Panc1 (cell line): ENCODE measurements at regions not wholly inside any gene's neighbourhood (a gene's known extent, or its start where the extent isn't known, plus 50 kb on each side); places are given as distances from the start of the nearest gene placed in this dataset.
"Not testable (repeated sequence)": the region's sequence is repeated elsewhere in the genome, so short reads cannot be mapped to it uniquely, and the experiment has no call there.

Experiments
- ATAC-seq: fragments of 200-7000 bp; cut with Tn5 transposase; 2 replicates; pipeline ENCODE4 v1.9.1; 2020; ENCODE audit warnings: mild to moderate bottlenecking, moderate library complexity
- BruUV-seq: library from RNA; stranded (reverse); fragments of 400-500 nt; replicated peaks from 2 replicates; lab custom pipeline; 2021; lab: Mats Ljungman, UMichigan
- CTCF ChIA-PET: fragments of 300-600 bp; sonication (Branson Sonifier 250); formaldehyde crosslinking; loops from one replicate; lab custom pipeline; 2022; ENCODE audit warnings: antibody characterized with exemption; lab: Charles Lee
- POLR2A ChIA-PET: fragments of 300-600 bp; sonication (Branson Sonifier 250); formaldehyde crosslinking; loops from one replicate; lab custom pipeline; 2022; ENCODE audit warnings: antibody characterized with exemption; lab: Charles Lee
- DNase-seq: peaks from one replicate; pipeline ENCODE4 v3.0.0-alpha.2; 2010; ENCODE audit warnings: low read depth, low spot score
- H3K27ac ChIP-seq: 2 replicates; pipeline ENCODE4 v1.5.1; 2011; ENCODE audit warnings: mild to moderate bottlenecking, low read length, inconsistent platforms
- H3K27me3 ChIP-seq: fragments of 200-500 bp; sonication (Bioruptor generic); 2 replicates; pipeline ENCODE4 v1.6.0; 2014; ENCODE audit warnings: low read length, inconsistent platforms; ENCODE audit not compliant: control insufficient read depth, insufficient read depth
- H3K36me3 ChIP-seq: fragments of 200-500 bp; sonication (Bioruptor generic); 2 replicates; pipeline ENCODE4 v1.5.1; 2014; ENCODE audit warnings: inconsistent platforms, mild to moderate bottlenecking, low read length, moderate library complexity; ENCODE audit not compliant: control insufficient read depth, insufficient read depth
- H3K4me1 ChIP-seq: 2 replicates; pipeline ENCODE4 v1.5.1; 2011; ENCODE audit warnings: inconsistent platforms, mild to moderate bottlenecking, low read length, moderate library complexity; ENCODE audit not compliant: control insufficient read depth, insufficient read depth
- H3K4me3 ChIP-seq, 2 experiments: 2 replicates each; pipeline ENCODE4 v1.5.1; 2011 to 2012; ENCODE audit warnings: low read depth in 2 of 2, low read length in 2 of 2, mild to moderate bottlenecking in 2 of 2, inconsistent platforms in 1 of 2, moderate library complexity in 1 of 2
- H3K9me3 ChIP-seq: fragments of 200-500 bp; sonication (Bioruptor generic); 2 replicates; pipeline ENCODE4 v1.5.1; 2014; ENCODE audit warnings: low read depth, mild to moderate bottlenecking, inconsistent platforms, low read length, moderate library complexity; ENCODE audit not compliant: control insufficient read depth, insufficient read depth
- POLR2AphosphoS5 ChIP-seq: IDR thresholded peaks from 2 replicates; pipeline ENCODE4 v1.6.1; 2012; ENCODE audit warnings: mild to moderate bottlenecking, low read depth, low read length, moderate library complexity
- SIN3A ChIP-seq: IDR thresholded peaks from 2 replicates; pipeline ENCODE4 v1.6.1; 2012; ENCODE audit warnings: low read depth, mild to moderate bottlenecking, low read length, moderate library complexity, borderline replicate concordance; ENCODE audit not compliant: insufficient read depth
- TCF7L2 ChIP-seq: IDR thresholded peaks from 2 replicates; pipeline ENCODE4 v1.6.1; 2011; ENCODE audit warnings: mild to moderate bottlenecking, low read depth, low read length, inconsistent platforms
- in situ Hi-C: cut with HindIII; loops from 2 replicates; pipeline ENCODE4 v1.10.0; 2016; ENCODE audit warnings: low sequenced_read_pairs, low pct_unique_long_range_greater_than_20kb
- intact Hi-C: fragments of 100-400 bp; cut with micrococcal nuclease; formaldehyde crosslinking; loops from one replicate; pipeline ENCODE4 v1.10.0; 2022; ENCODE audit not compliant: unreplicated experiment
- TF ChIP-seq, protein P1 (sequence below), 2 experiments: IDR thresholded peaks; 2 replicates each; pipeline ENCODE4 v1.6.1; 2011 to 2012; ENCODE audit warnings: low read depth in 2 of 2, control low read depth in 1 of 2, low read length in 1 of 2, mild to moderate bottlenecking in 1 of 2, moderate library complexity in 1 of 2; ENCODE audit not compliant: insufficient read depth in 1 of 2
- TF ChIP-seq, protein P2 (sequence below): fragments of 450-650 bp; IDR thresholded peaks from 2 replicates; pipeline ENCODE4 v1.5.1; 2017; ENCODE audit warnings: mild to moderate bottlenecking

DNA sequence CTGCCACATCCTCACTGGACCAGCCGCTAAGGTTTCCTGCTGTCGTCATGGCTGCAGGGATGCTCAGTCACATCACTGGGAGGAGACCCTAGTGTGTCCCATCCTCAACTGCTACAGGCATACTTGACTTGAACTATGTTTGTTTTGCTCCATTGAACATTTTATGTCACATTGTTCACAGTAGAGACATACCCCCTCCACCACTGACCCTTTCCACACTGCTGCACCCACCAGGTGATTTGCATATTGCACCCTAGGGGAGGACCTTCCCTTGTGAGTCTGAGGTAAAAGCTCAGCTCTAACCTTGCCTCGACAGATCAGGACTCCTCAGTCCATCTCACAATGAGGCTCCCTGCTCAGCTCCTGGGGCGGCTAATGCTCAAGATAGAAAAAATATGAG, 213.8 kb downstream of the ANKRD36B start:
- H3K9me3 ChIP-seq, POLR2A ChIA-PET, DNase-seq, H3K27me3 ChIP-seq, BruUV-seq, ATAC-seq, CTCF ChIA-PET, H3K36me3 ChIP-seq, H3K4me3 ChIP-seq, H3K4me1 ChIP-seq, intact Hi-C loops, H3K27ac ChIP-seq, in situ Hi-C loops: not testable (repeated sequence)

DNA sequence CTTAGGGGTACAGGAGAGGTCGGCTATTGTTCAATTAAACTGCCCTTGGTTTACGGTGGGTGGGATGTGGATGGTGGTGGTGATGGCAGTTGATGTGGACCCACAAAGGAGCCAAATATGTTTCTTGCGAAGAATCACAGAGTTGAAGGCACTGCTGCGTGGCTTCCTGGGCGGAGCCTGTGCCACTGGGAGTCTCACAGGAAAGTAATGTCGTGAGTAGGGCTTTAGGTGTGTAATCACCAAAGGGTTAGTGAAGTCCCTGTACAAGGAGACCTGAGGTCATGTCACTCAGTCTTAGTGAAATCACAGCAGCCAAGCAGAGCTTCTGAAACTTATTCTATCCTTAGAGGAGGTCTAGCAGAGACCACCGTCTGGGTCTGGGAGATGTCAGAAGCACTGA, 215.3 kb downstream of the ANKRD36B start:
- H3K4me3 ChIP-seq, CTCF ChIA-PET, H3K9me3 ChIP-seq, H3K27me3 ChIP-seq, ATAC-seq, H3K36me3 ChIP-seq, intact Hi-C loops, H3K4me1 ChIP-seq, POLR2A ChIA-PET, in situ Hi-C loops, BruUV-seq, H3K27ac ChIP-seq, DNase-seq: not testable (repeated sequence)

DNA sequence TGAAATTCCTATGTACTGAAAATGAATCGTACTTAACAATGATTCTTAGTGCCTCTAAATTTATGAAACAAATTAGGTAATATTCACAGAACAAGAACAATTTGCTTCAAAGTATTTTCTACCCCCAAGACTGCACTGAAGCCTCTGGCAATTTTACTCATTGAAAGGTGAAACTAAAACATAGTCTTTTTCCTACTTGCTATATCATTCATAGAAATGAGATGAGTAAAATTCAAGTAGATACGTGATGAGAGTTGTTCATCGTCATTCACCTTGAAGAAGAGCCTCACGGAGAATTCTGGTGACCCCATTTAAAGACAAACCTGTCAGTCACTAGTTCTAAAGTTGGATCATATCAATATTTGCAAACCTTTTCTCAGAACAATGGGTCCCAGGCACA, 226.5 kb downstream of the ANKRD36B start:
- ATAC-seq, POLR2A ChIA-PET, H3K4me3 ChIP-seq, H3K9me3 ChIP-seq, CTCF ChIA-PET, in situ Hi-C loops, H3K4me1 ChIP-seq, BruUV-seq, H3K36me3 ChIP-seq, H3K27me3 ChIP-seq, intact Hi-C loops, DNase-seq, H3K27ac ChIP-seq: not testable (repeated sequence)

DNA sequence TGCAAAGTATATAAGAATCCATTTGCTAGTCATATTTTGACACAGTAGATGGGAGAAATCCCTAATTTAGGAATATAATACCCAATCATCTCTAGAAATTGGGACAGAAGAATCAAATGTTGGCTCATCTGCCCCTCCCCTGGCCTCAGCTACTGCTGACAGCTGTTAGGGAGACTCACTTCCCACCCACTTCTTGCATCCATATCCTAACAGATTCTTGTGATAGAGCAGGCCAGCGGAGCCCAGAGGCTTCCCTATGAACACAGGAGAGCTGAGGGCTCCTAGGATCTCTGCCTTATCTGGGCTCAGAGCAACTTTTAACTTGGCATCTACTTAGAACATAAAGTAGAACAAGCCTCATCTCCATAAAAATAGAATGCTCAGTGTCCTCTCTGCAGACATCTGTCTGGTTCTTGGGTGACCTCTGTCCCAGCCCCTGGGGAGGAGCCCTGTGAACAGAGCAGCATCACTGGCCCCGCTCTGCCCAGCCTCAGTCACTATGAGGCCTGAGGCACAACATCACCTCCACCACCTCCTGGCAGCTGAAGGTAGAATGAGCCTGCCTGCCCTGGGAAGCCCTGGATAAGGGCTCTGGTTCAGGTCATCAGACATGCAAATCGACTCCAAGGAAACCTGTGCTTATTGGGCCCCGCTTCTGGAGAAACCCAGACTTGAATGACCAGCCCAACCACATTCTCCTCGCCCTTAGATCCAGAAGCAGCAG, 229.7 kb downstream of the ANKRD36B start:
- Histone ChIP-seq H3K4me3 (no peak overlapping the region), H3K36me3 (no peaks in the 10 kb centered on the region), H3K27ac (no peak overlapping the region), H3K4me1 (no peaks in the 10 kb centered on the region), H3K9me3 (no peaks in the 10 kb centered on the region), H3K27me3 (peaks cover 9% of the 10 kb centered on the region)
- in situ Hi-C loops: no loop called here
- no TSS peak for BruUV-seq
- ATAC-seq: no peak
- intact Hi-C loops: no loop called here
- ChIA-PET POLR2A (no interaction called here), CTCF (no interaction called here)
- no peak for DNase-seq
- TF ChIP-seq TCF7L2 (no peak), POLR2AphosphoS5 (no peak), SIN3A (no peak)
- TF ChIP-seq, protein P1, sequence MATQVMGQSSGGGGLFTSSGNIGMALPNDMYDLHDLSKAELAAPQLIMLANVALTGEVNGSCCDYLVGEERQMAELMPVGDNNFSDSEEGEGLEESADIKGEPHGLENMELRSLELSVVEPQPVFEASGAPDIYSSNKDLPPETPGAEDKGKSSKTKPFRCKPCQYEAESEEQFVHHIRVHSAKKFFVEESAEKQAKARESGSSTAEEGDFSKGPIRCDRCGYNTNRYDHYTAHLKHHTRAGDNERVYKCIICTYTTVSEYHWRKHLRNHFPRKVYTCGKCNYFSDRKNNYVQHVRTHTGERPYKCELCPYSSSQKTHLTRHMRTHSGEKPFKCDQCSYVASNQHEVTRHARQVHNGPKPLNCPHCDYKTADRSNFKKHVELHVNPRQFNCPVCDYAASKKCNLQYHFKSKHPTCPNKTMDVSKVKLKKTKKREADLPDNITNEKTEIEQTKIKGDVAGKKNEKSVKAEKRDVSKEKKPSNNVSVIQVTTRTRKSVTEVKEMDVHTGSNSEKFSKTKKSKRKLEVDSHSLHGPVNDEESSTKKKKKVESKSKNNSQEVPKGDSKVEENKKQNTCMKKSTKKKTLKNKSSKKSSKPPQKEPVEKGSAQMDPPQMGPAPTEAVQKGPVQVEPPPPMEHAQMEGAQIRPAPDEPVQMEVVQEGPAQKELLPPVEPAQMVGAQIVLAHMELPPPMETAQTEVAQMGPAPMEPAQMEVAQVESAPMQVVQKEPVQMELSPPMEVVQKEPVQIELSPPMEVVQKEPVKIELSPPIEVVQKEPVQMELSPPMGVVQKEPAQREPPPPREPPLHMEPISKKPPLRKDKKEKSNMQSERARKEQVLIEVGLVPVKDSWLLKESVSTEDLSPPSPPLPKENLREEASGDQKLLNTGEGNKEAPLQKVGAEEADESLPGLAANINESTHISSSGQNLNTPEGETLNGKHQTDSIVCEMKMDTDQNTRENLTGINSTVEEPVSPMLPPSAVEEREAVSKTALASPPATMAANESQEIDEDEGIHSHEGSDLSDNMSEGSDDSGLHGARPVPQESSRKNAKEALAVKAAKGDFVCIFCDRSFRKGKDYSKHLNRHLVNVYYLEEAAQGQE (IDR thresholded peaks at IDR 0.05; ENCODE audit: insufficient read depth in 1 of 2, low read depth in 2 of 2, low read length in 1 of 2): no peak
- TF ChIP-seq, protein P2, sequence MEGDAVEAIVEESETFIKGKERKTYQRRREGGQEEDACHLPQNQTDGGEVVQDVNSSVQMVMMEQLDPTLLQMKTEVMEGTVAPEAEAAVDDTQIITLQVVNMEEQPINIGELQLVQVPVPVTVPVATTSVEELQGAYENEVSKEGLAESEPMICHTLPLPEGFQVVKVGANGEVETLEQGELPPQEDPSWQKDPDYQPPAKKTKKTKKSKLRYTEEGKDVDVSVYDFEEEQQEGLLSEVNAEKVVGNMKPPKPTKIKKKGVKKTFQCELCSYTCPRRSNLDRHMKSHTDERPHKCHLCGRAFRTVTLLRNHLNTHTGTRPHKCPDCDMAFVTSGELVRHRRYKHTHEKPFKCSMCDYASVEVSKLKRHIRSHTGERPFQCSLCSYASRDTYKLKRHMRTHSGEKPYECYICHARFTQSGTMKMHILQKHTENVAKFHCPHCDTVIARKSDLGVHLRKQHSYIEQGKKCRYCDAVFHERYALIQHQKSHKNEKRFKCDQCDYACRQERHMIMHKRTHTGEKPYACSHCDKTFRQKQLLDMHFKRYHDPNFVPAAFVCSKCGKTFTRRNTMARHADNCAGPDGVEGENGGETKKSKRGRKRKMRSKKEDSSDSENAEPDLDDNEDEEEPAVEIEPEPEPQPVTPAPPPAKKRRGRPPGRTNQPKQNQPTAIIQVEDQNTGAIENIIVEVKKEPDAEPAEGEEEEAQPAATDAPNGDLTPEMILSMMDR: no peak
